Prostate gland (tissue), 2 donors: ENCODE measurements at regions not wholly inside any gene's neighbourhood (a gene's known extent, or its start where the extent isn't known, plus 50 kb on each side); places are given as distances from the start of the nearest gene placed in this dataset.

ENCODE experiments used
- DNase-seq: peaks from one replicate; pipeline ENCODE4 v3.0.0-alpha.2; 2019; ENCODE audit warnings: low spot score
- H3K27ac ChIP-seq, 2 donors: fragments of 200-600 bp; sonication (generic); 2 replicates each; pipeline ENCODE4 v1.5.1; 2017 to 2019
- H3K27me3 ChIP-seq: fragments of 200-600 bp; sonication (generic); replicated peaks from 2 replicates; pipeline ENCODE4 v1.5.1; 2019; ENCODE audit not compliant: insufficient read depth
- H3K36me3 ChIP-seq, 2 donors: fragments of 200-600 bp; sonication (generic); 1 replicate in 1 of 2; 2 replicates in 1 of 2; pipeline versions ENCODE4 v1.5.1 to v1.8.1; 2017 to 2019
- H3K4me1 ChIP-seq: fragments of 200-600 bp; sonication (generic); replicated peaks from 2 replicates; pipeline ENCODE4 v1.5.1; 2019
- H3K4me3 ChIP-seq, 2 donors: fragments of 200-600 bp; sonication (generic); 2 replicates each; pipeline ENCODE4 v1.5.1; 2017 to 2019
- H3K9me3 ChIP-seq: fragments of 200-600 bp; sonication (generic); 2 replicates; pipeline ENCODE4 v1.5.1; 2017
- CTCF ChIP-seq, 4 experiments: fragments of 200-600 bp in 2 of 4; fragments of 450-650 bp in 2 of 4; sonication (generic) in 2 of 4; IDR thresholded peaks; 1 replicate in 3 of 4; 2 replicates in 1 of 4; pipeline ENCODE4 v1.5.1; 2016 to 2019; ENCODE audit warnings: antibody characterized with exemption in 4 of 4, mild to moderate bottlenecking in 2 of 4, moderate library complexity in 2 of 4
- POLR2A ChIP-seq: fragments of 450-650 bp; IDR thresholded peaks from one replicate; pipeline ENCODE4 v1.6.1; 2016; ENCODE audit warnings: antibody characterized with exemption, mild to moderate bottlenecking
- POLR2AphosphoS5 ChIP-seq: sonication (generic); formaldehyde crosslinking; IDR thresholded peaks from one replicate; pipeline ENCODE4 v1.6.1; 2017; ENCODE audit warnings: antibody characterized with exemption
- WGBS: methylation state at CpG from one replicate; pipeline ENCODE4 v1.1.5; 2018; 5-methylcytosine and 5-hydroxymethylcytosine counted together
- intact Hi-C: fragments of 100-400 bp; cut with DNase I; formaldehyde crosslinking; loops from one replicate; pipeline ENCODE4 v1.14.2; 2022

GRCh38 chr5:63141591-63141990, 563.0 kb downstream of the LRRC70 start:
- H3K27ac ChIP-seq, result no peak overlapping the region
- no peaks in the 10 kb centered on the region for H3K27me3 ChIP-seq
- H3K36me3 ChIP-seq, result no peaks in the 10 kb centered on the region
- no peak for TF ChIP-seq POLR2A
- no peak for TF ChIP-seq CTCF (IDR thresholded peaks at IDR 0.05)
- TF ChIP-seq POLR2AphosphoS5, result no peak
- no peak overlapping the region for H3K4me3 ChIP-seq
- H3K4me1 ChIP-seq, result no peaks in the 10 kb centered on the region
- intact Hi-C loops, result no loop called here
- no peaks in the 10 kb centered on the region for H3K9me3 ChIP-seq
- DNase-seq, result no peak

- Histone ChIP-seq H3K27me3 (no peaks in the 10 kb centered on the region), H3K4me3 (no peak overlapping the region), H3K36me3 (no peaks in the 10 kb centered on the region), H3K9me3 (no peaks in the 10 kb centered on the region), H3K27ac (no peak overlapping the region), H3K4me1 (no peaks in the 10 kb centered on the region)
- no peak for DNase-seq
- TF ChIP-seq POLR2A (no peak), CTCF (IDR thresholded peaks at IDR 0.05) (no peak), POLR2AphosphoS5 (no peak)
- intact Hi-C loops, result loop anchor here (5.0 kb wide), 1 partner anchor 417 kb away; no protein-coding TSS in a partner anchor
- 74% methylated on average over 4 of the region's 4 CpGs for WGBS
These were observed 556.7 kb downstream of the LRRC70 start for GRCh38 chr5:63135291-63135690.

- Histone ChIP-seq H3K4me1 (no peaks in the 10 kb centered on the region), H3K36me3 (no peaks in the 10 kb centered on the region), H3K27ac (no peak overlapping the region), H3K4me3 (no peak overlapping the region), H3K9me3 (no peaks in the 10 kb centered on the region), H3K27me3 (no peaks in the 10 kb centered on the region)
- TF ChIP-seq CTCF (IDR thresholded peaks at IDR 0.05) (no peak), POLR2AphosphoS5 (no peak), POLR2A (no peak)
- no peak for DNase-seq
- WGBS, result 73% methylated on average over 3 of the region's 3 CpGs
- intact Hi-C loops, result no loop called here
These were observed 553.1 kb downstream of the LRRC70 start for GRCh38 chr5:63131626-63132285.

GRCh38 chr5:63128761-63129160, 550.1 kb downstream of the LRRC70 start:
- 81% methylated on average over 1 of the region's 1 CpG for WGBS

More at GRCh38 chr5:63128761-63129160, 550.1 kb downstream of the LRRC70 start:
- intact Hi-C loops, result no loop called here
- TF ChIP-seq CTCF (IDR thresholded peaks at IDR 0.05) (no peak), POLR2A (no peak), POLR2AphosphoS5 (no peak)
- Histone ChIP-seq H3K27me3 (no peaks in the 10 kb centered on the region), H3K36me3 (no peaks in the 10 kb centered on the region), H3K9me3 (no peaks in the 10 kb centered on the region), H3K4me3 (no peak overlapping the region), H3K4me1 (no peaks in the 10 kb centered on the region), H3K27ac (no peak overlapping the region)
- no peak for DNase-seq
